ENCODE measurements at regions not wholly inside any gene's neighbourhood (a gene's known extent, or its start where the extent isn't known, plus 50 kb on each side); places are given as distances from the start of the nearest gene placed in this dataset.

- DNase-seq (ENCODE audit: low spot score), result no peak
Measured at GRCh38 chr7:7118822-7119221, 63.5 kb upstream of the C1GALT1 start.

GRCh38 chr7:7119729-7120128 lies 62.6 kb upstream of the C1GALT1 start:
- DNase-seq (ENCODE audit: low spot score), result no peak

- DNase-seq (ENCODE audit: low spot score), result no peak
Measured at GRCh38 chr7:7122033-7122478, 60.3 kb upstream of the C1GALT1 start.

- no peak for DNase-seq (ENCODE audit: low spot score)
Measured at GRCh38 chr7:7122701-7123281, 59.6 kb upstream of the C1GALT1 start.

- no peak for DNase-seq (ENCODE audit: low spot score)
Measured at GRCh38 chr7:7125963-7126362, 56.4 kb upstream of the C1GALT1 start.

GRCh38 chr7:7127773-7128172 lies 54.6 kb upstream of the C1GALT1 start:
- no peak for DNase-seq (ENCODE audit: low spot score)

GRCh38 chr7:7129381-7129780 lies 53.0 kb upstream of the C1GALT1 start:
- DNase-seq (ENCODE audit: low spot score), result no peak

- DNase-seq (ENCODE audit: low spot score), result no peak
Measured at GRCh38 chr7:7131273-7131672, 51.1 kb upstream of the C1GALT1 start.
